Mesodermal cell (in vitro differentiated cells): ENCODE measurements at regions not wholly inside any gene's neighbourhood (a gene's known extent, or its start where the extent isn't known, plus 50 kb on each side); places are given as distances from the start of the nearest gene placed in this dataset.

Experiments
- H3K27ac ChIP-seq: 2 replicates; pipeline ENCODE4 v1.7.0; 2013; ENCODE audit warnings: mild to moderate bottlenecking, low read depth, low read length, moderate library complexity; ENCODE audit not compliant: severe bottlenecking
- H3K36me3 ChIP-seq: 2 replicates; pipeline ENCODE4 v1.7.1; 2013; ENCODE audit warnings: mild to moderate bottlenecking, low read length, moderate library complexity; ENCODE audit not compliant: control insufficient read depth, insufficient read depth
- H3K4me1 ChIP-seq: one replicate; pipeline ENCODE4 v1.7.1; 2013; ENCODE audit warnings: mild to moderate bottlenecking, low read length; ENCODE audit not compliant: insufficient read depth, control insufficient read depth, poor library complexity, severe bottlenecking
- H3K4me3 ChIP-seq: 2 replicates; pipeline ENCODE4 v1.7.0; 2013; ENCODE audit warnings: low read length, control low read depth, mild to moderate bottlenecking; ENCODE audit not compliant: insufficient read depth, poor library complexity, severe bottlenecking; ENCODE audit errors: extremely low read depth
- H3K9me3 ChIP-seq: 2 replicates; pipeline ENCODE4 v1.7.1; 2013; ENCODE audit warnings: mild to moderate bottlenecking, low read length, moderate library complexity; ENCODE audit not compliant: control insufficient read depth
- WGBS, 2 experiments: methylation state at CpG; one replicate each; pipeline ENCODE4 v1.1.5; 2013; ENCODE audit warnings: missing lambda C conversion rate in 2 of 2; ENCODE audit not compliant: insufficient coverage in 2 of 2; 5-methylcytosine and 5-hydroxymethylcytosine counted together

DNA sequence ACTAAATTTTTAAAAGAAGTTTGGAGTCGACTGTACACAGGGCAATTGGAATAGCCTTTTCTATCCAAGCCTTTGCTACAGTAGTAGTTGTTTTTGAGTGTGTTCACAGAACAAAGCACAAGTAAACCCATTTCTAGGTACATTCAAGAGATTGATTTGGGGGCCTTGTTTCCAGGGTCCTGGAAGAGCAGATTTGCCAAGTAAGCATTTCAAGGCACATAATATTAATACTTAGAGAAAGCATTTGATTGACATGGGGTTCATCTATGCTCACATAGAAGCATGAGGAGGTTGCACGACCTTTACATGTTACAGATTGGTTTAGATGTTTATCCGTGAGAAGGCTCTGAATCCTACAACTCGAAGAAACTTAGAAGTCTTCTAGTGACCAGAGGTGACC lies 324.1 kb downstream of the MYCN start:
- Histone ChIP-seq H3K4me3 (no peak overlapping the region), H3K36me3 (no peaks in the 10 kb centered on the region), H3K4me1 (no peaks in the 10 kb centered on the region), H3K9me3 (no peaks in the 10 kb centered on the region), H3K27ac (no peak overlapping the region)
- WGBS, 2 experiments, result 100% methylated on average over 2 to 3 of the region's 4 CpGs

DNA sequence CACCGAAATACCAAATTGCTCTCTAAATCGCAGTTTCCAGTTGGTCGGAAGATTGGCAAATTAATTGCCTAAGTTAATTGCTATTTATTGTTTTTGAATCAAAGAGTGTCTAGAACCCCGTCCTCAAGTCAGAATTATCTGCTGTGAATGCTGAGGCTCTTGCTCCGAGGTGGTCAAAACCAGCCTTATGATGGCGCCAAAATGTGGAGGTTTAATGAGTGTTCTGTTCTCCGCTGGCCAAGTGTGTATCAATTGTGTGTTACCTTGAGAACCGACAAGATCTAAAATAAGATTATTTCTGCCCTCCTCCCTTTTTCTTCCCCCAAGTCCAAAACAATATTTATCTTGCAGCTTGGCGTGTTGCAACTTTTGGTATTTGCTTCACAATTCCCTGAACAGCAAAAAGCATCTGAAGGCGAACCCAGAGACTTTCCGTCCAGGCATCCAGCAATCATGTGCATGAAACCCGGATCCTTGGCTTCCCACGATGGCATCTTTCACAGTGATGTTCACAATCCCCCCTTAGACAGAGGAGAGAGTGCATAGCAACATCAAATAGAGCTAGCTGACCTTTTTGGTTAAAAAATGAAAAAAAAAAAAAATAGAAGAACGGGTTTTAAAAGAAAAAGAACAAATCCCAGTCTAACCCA lies 323.0 kb downstream of the MYCN start:
- Histone ChIP-seq H3K4me1 (no peaks in the 10 kb centered on the region), H3K27ac (no peak overlapping the region)
- WGBS, 2 experiments, result 94 to 96% methylated on average over 9 to 12 of the region's 14 CpGs

DNA sequence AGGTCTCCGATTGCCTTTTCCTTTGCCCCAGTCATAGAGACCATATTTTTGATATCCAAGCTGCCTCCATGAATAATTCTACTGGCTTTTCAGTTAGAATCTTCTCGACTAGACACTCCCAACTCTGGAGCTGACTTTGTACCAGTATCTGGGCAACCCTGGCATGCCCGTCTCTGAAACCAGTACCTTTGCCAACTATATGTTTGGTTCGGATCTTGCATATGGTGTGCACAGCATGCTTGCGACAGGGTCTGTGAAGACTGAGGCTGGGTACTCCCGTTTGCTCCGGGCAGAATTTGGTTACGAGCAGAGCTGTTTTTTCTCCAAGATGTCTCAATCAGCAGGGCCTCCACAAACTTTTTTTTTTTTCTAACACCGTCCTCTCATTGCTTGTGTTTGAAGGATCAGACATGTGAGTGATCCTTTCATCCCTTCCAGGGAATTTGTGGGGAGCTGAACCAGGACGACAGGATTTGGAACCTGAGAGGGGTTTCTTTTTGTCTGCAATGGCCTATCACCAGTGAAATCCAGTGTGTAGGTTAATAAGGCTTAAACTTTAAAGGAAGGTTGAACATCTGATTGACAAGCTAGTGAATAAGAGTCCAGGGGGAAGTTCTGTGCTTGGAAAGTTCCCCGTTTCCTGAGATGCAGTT lies 322.3 kb downstream of the MYCN start:
- H3K27ac ChIP-seq, result no peak overlapping the region
- H3K9me3 ChIP-seq, result no peaks in the 10 kb centered on the region
- no peaks in the 10 kb centered on the region for H3K36me3 ChIP-seq
- H3K4me3 ChIP-seq, result no peak overlapping the region
- H3K4me1 ChIP-seq, result no peaks in the 10 kb centered on the region
- 82 to 92% methylated on average over 9 to 10 of the region's 11 CpGs for WGBS, 2 experiments

More for the DNA sequence above, 323.0 kb downstream of the MYCN start:
- Histone ChIP-seq H3K9me3 (no peaks in the 10 kb centered on the region), H3K4me3 (no peak overlapping the region), H3K36me3 (no peaks in the 10 kb centered on the region)

- H3K4me1 ChIP-seq, result no peaks in the 10 kb centered on the region
- H3K4me3 ChIP-seq, result no peak overlapping the region
- H3K36me3 ChIP-seq, result no peaks in the 10 kb centered on the region
- no peaks in the 10 kb centered on the region for H3K9me3 ChIP-seq
- no peak overlapping the region for H3K27ac ChIP-seq
- 94 to 100% methylated on average over 1 to 2 of the region's 2 CpGs for WGBS, 2 experiments
Observed at GRCh38 chr2:16261791-16262190, 321.4 kb downstream of the MYCN start.

GRCh38 chr2:16261071-16261470 lies 320.7 kb downstream of the MYCN start:
- no peaks in the 10 kb centered on the region for H3K36me3 ChIP-seq
- H3K4me3 ChIP-seq, result no peak overlapping the region
- H3K27ac ChIP-seq, result no peak overlapping the region
- 86 to 91% methylated on average over 1 to 3 of the region's 3 CpGs for WGBS, 2 experiments
- H3K4me1 ChIP-seq, result no peaks in the 10 kb centered on the region
- no peaks in the 10 kb centered on the region for H3K9me3 ChIP-seq

GRCh38 chr2:16260041-16260830 lies 319.9 kb downstream of the MYCN start:
- 93 to 94% methylated on average over 3 to 4 of the region's 9 CpGs for WGBS, 2 experiments
- Histone ChIP-seq H3K27ac (no peak overlapping the region), H3K4me3 (no peak overlapping the region), H3K9me3 (no peaks in the 10 kb centered on the region), H3K4me1 (no peaks in the 10 kb centered on the region), H3K36me3 (no peaks in the 10 kb centered on the region)

DNA sequence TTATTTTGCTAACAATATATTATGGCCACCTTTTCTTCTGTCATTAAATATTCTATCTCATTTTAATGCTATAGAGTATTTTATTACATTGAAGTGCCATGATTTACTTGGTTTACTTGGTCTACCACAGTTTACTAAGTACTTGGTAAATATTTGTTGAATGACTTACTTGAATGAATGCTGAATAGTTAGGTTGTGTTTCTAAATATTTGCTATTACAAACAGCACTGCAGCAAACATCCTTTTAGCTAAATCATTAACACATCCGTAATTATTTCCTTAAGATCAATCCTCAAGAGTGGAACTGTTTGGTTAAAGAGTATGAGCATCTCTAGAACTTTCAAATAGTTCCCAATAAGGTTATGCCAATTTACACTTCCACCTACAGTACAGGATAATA lies 318.7 kb downstream of the MYCN start:
- no peaks in the 10 kb centered on the region for H3K36me3 ChIP-seq
- H3K4me3 ChIP-seq, result no peak overlapping the region
- H3K27ac ChIP-seq, result no peak overlapping the region
- no CpG with 5 or more reads among the region's 1 CpG for WGBS, 2 experiments
- no peaks in the 10 kb centered on the region for H3K9me3 ChIP-seq
- H3K4me1 ChIP-seq, result no peaks in the 10 kb centered on the region

GRCh38 chr2:16258350-16258749 lies 318.0 kb downstream of the MYCN start:
- Histone ChIP-seq H3K36me3 (no peaks in the 10 kb centered on the region), H3K4me1 (no peaks in the 10 kb centered on the region), H3K9me3 (no peaks in the 10 kb centered on the region), H3K27ac (no peak overlapping the region), H3K4me3 (no peak overlapping the region)
- WGBS, 2 experiments, result 83% methylated on average over 1 of the region's 1 CpG; no CpG with 5 or more reads in 1 of the 2 experiments

- WGBS, 2 experiments, result 85 to 96% methylated on average over 4 of the region's 6 CpGs
- Histone ChIP-seq H3K4me3 (no peak overlapping the region), H3K27ac (no peak overlapping the region), H3K9me3 (no peaks in the 10 kb centered on the region), H3K36me3 (no peaks in the 10 kb centered on the region), H3K4me1 (no peaks in the 10 kb centered on the region)
Observed at GRCh38 chr2:16257322-16258028, 317.1 kb downstream of the MYCN start.

DNA sequence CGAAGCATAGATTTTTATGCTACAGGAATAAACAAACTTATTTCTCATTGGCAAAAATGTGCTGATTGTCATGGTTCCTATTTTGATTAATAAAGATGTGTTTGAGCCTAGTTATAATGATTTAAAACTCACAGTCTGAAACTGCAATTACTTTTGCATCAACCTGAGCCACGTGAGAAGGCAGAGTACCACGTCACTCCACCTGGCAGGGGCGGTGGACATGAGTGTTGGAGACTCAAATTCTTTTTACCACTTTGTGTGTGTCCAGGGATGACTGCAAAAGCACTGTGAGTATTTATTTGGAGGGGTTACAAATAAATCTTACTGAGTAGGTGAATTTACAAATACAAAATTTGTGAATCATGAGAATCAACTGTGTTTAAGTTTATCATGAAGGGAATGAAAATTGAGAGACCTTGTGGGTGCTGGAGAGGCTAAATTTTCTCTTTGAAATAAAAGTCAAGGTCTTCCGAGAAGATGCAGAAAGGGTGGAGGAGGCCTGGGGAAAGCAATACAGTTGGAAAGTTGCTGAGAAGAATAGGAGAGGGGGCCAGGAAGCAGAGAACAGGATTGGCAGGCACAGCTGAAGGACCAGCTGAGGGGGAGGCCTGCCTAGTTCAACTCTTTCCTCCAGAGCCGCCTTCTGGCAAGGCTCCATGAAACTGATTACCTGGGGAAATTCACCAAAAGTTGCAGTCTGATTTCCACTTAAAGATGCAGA lies 316.4 kb downstream of the MYCN start:
- no peaks in the 10 kb centered on the region for H3K9me3 ChIP-seq
- no peak overlapping the region for H3K4me3 ChIP-seq
- H3K27ac ChIP-seq, result no peak overlapping the region
- no peaks in the 10 kb centered on the region for H3K36me3 ChIP-seq
- WGBS, 2 experiments, result 87 to 97% methylated on average over 5 of the region's 6 CpGs
- no peaks in the 10 kb centered on the region for H3K4me1 ChIP-seq
